Activated naive CD4-positive, alpha-beta T cell (primary cell): ENCODE measurements at regions not wholly inside any gene's neighbourhood (a gene's known extent, or its start where the extent isn't known, plus 50 kb on each side); places are given as distances from the start of the nearest gene placed in this dataset.

ENCODE experiments used
- DNase-seq, 4 experiments: peaks; one replicate each; lab custom pipeline; 2025; lab: John Stamatoyannopoulos, UW

DNA sequence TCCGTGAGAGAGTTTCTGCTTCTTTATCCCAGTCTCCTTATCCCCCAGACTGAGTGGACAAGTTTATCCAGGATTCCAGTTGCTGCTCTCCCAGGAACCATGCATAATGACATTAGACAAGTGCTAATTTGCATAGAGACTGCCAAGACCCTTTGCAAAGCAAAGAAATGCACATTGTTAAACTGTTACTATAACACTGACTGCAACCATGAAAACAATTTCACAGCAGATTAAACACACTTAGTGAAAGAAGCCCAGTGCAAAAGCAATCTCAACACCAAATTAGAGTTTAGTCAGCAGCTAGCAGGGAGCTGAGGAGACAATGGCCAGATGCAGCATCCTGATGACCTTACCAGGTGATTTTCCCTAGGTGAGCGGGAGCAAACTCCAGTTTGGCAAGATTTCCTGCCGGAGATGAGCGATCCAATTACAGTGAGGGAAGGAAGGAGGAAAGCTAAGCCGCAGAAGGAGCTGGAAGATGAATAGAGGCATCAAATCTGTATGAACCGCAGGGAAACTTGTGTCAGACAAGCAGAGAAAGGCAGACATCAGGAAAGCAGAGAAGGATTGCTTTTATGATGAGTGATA lies 273.8 kb upstream of the B3GAT1 start:
- no peak for DNase-seq

DNA sequence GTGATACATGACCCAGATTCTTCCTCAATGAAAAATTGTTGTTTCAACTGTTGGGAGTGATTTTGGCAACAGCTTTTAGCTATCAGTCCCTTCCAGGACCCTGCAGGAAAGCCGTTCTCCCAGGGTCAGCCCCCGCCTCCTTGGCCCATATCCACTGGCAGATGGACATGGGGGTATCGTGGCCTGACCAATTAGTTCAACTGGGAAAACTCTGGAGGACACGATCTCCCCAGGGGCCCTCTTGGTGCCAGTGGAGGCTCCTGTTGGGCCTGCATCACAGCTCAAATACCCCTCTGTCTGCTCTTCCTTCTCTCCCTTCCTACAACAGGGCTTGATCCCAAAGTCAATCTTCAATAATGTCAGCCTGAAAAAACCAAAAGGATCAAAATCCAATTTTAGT lies 272.5 kb upstream of the B3GAT1 start:
- DNase-seq, result no peak

DNA sequence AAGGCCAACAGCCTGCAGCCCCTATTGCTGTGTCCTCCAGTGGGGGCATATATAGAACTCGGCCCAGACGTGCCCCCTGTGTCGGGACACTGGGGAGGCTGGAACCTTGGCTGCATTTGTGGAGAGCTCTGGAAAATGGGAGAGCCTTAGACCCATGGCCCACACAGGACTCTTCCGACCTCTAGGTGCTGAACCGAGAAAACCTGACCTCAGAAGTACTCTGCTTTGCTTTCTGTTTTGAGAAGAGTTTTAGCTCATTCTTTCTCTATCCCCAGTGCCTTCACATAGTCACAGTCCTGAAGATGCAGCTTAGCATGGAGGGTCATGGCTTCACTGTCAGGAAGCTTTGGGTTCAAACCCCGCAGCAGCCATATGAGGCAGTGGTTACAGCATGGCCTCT lies 271.8 kb upstream of the B3GAT1 start:
- no peak for DNase-seq

DNA sequence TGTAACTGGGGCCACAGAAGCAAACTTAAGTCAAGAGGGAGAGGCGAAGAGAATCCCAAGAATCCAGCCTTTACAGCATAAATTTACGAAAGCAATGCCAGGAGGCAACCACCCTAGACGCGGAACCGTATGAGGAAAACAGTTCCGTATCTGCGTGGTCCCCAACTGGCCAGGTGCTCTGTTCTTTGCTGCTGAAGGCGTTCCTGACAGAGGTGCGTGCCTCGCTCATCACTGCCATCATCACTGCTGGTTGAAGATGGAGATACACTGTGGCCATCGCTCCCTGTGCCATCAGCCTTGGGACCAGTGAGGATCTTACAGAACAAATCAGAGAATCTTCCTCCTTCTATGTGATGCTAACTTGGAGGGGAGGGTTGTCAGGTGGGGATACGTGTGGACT lies 270.5 kb upstream of the B3GAT1 start:
- no peak for DNase-seq

DNA sequence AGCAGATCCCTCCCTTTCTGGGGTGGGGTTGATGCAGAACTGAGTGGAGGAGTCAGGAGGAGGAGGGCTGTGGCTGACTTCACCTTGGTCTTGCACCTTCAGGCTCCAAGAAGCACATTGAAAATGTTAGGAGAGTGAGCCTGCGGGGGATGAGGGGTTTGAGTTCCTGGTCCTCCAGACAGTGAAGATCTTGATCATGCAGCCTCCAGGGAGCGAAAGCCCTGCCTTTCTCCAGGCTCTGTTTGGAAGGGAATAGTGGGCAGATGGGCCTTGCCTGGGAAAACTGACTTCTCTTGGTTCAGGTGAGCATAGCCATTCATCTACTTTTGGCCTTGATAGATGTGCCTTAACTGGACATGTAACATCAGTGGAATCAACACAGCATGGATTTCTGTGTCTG lies 267.6 kb upstream of the B3GAT1 start:
- no peak for DNase-seq

DNA sequence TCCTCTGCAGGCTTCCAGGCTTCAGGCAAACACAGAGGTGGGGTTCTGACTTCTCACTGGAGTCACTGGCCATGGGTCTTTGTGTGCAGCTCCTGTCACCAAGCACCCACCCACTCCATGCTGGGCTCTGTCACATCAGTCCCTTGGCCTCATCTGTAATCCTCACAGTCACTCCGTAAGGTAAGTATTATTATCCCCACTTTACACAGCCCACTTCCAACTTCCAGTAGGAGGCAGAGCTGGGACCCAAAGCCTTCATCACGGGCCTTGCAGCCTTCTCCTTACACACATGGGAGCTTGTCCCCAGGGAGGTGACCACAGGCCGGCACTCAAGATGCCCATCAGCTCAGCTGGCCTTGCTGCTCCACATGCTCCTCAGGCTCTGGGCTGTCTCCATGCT lies 266.7 kb upstream of the B3GAT1 start:
- DNase-seq, result no peak

DNA sequence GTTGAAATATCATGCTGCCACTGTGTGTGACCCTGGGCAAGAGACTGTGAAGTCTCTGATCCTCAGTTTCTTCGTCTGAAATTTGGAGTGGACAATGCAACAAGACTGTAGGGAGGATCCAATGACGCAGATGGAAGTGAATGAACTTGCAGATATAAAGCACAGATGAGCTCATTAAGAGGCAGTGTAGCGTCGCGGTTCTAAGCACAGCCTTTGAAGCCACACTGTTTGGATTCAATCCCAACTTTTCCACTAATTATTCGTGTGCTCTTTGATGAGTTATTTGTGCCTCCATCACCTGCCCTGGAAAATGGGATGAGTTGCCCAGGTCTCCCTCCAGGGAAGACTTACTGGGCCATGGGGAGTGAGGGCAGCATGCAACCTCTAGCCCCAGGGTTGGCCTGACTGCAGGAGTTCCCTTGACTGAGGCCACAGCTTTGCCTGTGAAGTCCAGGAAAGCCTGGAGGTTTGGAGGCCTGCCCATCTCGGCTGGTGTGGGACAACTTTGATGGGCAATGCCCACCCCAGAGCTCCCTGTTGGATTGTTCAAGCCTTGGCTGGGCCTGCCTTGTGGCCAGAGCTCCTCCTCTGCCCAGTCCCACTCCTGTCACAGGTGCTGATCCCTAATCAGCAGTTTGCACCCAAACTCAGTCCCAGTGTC lies 266.0 kb upstream of the B3GAT1 start:
- no peak for DNase-seq

DNA sequence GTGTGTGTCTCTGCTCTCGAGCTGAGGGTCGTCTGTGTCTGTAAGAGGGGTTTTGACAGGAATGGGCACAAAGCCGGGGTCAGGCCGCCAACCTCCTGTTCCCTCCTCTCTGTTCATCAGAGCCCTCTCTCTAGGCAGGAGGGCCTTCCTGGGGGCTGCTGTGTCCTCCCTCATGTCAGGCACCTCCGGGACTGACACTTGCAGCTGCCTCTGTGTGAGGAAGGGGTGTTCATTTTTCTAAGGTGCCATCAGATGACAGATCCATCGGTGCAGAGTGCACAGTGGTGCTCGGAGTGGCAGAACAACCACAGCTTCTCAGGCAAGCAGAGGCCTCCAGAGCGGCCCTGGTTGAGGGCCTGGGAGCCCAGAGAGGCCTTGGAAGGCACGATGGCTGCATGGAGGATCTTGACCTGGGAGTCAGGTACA lies 265.4 kb upstream of the B3GAT1 start:
- no peak for DNase-seq

DNA sequence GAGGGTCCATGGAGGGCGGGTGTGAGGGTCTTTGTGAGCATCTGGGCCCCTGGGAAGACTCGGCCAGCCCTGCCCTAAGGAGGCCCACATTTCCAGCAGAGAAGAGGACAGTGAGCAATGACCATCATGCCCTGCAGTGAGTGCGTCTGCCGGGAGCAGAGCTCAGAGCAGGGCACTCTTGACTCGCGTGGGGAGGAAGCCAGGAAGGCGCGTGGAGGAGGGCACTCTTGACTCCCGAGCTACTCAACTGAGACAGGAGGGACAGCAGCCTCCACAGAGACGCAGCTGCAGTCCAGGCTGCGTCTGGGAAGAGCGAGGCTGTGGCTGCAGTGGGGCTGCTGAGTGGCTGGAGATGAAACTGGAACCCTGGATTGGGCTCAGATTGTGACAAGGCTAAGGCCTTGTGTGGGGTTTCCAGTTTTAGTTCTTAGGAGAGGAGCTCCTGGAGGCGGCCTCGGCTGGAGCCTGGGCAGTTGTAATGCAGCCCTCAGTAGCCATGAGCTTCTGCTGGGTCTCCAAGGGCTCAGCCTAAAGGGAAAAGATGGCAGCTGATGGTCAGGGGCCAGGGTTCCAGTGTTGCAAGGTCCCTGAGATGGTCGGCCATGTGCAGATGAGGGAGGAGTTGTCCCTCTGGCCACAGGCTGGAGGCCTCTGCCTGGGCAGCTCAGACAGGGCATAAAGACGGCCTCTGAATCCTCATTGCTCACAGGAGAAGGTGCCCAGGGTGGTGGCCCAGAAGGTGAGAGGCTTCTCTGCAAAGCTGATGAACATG lies 264.7 kb upstream of the B3GAT1 start:
- DNase-seq, result no peak

DNA sequence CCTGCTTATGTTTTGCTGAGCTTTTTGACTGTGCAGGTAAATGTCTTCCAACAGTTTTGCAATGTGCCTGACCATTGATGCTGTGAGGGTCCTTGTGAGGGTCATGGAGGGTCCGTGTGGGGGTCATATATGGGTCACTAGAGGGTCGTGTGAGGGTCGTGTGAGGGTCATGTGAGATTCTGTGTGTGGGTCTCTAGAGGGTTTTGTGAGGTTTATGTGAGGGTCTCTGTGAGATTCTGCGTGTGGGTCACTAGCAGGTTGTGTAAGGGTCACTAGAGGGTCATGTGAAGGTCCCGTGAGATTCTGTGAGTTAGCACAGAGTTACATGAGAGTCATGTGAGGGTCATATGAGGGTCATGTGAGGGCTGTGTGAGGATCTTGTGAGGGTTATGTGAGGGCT lies 263.9 kb upstream of the B3GAT1 start:
- no peak for DNase-seq

DNA sequence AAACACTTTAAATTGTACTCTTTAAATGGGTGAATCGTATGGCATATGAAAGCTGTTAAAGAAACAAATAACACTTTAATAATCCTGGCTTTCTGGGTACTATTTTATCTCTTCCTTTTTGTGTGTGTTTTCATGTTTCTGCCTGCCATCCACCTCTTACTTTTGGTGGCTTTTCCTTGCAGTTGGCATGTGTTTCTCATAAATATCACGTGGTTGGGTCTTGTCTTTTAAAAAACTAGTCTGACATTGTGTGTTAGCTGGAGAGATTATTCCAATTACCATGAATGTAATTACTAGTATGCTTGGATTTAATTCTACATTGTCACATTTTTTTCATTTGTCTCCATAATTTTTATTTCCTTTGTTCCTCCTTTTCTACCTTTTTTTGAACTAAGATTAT lies 262.9 kb upstream of the B3GAT1 start:
- no peak for DNase-seq

DNA sequence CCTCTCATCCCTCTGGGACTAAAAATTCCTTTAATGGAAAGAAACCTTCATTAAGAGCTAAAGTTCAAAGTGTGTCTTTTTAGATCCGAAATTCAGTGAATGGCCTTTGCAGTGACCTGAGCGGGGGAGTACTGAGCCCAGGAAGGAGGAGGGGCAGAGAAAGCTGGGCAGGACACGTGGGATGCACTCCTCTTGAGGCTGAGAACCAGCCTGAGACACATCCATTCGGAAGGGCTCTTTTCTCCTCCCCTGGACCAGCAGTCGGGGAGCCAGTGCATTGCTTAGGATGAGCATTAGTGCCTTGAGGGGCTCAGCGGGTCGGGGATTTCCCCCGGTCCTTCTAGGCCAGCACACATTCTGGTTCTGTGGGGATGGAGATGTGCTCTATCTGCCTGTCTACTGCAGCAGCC lies 258.9 kb upstream of the B3GAT1 start:
- no peak for DNase-seq

DNA sequence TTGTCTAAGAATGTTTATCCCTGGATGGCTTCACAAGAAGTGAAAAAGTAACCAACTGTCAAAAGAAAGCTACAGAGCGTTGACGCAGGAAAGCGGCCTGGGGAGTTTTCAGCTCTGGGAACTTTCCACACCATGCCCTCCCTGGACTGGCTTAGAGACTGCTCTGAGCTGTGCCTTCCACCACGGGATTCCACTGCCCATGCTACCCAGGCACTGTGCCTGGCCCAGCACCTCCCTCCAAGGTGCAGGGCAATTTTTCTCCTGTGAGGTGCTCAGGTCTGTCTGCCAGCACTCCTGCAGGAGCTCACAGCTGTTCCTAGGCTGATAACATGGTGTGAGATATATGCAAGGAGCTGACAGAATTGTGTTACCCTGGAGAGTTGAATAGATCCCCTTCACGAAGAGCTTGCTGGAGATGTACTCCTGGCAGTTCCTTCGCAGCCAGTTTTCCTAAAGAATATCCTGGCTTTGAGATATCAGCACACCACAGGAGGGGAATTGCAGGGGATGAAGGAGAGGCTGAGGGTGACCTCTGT lies 258.3 kb upstream of the B3GAT1 start:
- DNase-seq, result no peak

DNA sequence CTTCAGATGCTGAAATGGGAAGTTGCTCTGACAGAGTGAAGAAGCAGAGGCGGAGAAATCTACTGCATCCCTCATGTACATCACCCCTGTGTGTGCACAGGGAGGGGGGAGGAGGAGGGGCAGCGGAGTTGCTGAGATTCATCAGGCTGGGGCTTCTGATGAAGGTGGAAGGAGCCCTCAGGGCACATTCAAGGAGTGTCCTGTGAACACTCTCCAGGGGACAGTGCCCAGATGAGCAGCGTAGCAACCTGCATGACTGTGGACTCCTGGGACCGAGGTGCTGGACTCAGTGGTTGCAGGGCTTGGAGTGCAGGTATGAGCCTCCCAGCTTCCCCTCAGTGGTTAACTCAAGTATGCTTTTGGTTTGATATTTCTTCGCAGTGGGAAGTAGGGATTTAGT lies 257.8 kb upstream of the B3GAT1 start:
- no peak for DNase-seq

DNA sequence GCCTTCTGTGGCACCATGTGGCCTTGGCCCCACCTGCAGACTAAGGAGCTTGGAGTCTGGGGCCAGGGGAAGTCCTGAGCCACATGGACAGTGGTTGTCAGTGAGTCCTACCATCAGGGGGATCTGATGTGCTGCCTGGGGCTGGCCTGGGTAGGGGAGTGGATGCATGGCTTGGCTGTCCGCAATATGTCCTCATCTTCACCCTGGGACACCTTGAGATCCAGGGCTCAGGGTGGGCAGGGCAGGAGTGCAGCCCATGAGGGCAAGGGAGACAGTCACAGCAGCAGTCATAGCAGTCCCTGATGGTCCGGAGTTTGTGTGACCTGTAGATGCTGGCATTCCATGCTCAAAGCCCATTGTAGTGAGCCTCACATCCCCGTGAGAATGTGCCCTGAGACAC lies 256.8 kb upstream of the B3GAT1 start:
- no peak for DNase-seq

DNA sequence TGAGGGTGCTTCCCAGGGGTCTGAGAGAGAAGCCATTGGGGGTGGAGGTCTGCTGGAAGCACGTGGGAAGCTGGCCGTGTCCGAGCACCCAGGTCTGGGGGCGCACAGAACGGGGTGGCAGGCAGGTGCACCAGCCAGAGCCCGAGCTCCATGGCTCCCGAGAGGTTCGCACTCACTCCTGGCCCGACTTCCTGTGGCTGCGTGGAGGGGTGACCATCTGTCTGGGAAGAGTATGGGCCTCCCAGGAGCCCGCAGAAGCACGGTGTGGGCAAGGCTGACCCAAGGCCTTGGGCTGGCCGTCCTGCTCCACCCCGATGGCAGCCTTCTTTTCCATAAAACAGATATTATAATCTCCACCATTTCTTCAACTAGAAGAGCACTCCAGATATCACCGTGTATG lies 256.0 kb upstream of the B3GAT1 start:
- DNase-seq, result no peak

DNA sequence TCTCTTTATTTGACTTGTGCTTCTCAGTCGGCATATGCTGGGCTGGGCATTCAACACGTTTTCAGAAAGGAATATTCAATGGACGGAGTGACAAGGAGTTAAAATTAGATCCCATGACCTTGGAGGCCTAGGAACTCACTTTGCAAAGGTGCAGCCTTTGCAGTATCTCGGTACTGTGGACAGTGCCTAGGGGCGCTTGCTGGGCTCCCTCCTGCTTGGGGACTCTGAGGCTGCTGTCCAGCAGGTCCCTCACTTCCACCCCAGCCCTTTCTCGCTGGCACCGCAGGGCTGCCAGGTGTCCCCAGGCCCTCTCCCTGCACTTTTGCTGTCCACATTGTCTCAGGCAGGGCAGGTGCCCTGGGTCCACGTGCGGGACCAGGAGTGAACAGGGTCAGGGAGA lies 255.5 kb upstream of the B3GAT1 start:
- DNase-seq, result no peak

DNA sequence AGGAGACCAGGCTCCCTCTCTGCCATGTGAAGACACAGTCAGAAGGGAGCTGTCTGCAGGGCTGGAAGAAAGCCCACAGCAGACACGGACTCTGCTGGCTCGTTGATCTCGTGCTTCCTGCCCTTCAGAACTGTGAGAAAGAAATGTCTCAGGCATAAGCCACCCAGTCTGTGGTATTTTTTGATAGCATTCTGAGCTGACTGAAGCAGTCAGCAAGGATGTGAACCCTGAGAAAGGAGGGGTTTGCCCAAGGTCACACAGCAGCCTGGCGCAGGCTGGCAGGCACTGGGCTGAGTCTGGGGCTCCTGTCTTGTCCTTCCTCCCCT lies 255.1 kb upstream of the B3GAT1 start:
- DNase-seq, result no peak

DNA sequence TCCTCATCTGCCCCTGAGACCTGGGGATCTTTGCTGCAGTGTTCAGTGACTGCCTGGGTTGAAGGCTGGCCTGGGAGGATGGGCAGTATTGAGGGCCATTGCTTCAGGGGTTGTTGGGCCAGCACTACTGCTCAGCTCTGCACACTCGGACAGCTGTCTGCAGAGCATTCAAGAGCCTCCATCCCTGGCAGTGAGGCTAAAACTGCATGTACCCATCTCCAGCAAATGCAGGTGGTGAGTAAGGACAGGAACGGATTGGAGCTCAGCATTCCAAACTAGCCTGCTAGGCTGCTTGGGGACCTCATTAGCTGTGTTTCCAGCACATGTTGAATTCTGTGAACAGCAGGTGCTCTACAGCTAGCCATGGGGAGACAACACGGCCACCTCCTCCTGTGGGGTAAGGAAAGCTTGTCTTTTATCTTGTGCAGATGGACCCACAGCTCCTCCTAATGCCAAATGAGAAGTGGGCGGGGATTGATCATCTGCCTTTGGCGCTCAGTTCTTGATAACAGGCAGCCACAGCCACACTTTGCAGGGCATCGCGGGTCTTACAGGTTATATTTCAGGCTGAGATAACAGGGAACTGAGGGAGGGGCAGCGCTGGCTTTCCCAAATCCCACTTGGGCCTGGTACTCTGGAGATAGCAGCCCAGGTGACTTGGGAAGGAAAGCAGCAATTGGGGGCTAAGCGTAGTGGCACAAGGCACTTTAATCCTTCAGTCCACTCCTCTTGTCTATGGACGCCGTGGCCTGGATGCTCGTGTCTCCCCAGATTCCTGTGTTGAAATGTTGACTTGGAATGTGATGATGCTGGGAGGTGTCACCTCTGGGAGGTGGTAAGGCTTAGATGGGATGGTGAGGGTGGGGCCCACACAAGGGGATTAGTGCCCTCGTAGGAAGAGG lies 254.5 kb upstream of the B3GAT1 start:
- DNase-seq, result no peak

DNA sequence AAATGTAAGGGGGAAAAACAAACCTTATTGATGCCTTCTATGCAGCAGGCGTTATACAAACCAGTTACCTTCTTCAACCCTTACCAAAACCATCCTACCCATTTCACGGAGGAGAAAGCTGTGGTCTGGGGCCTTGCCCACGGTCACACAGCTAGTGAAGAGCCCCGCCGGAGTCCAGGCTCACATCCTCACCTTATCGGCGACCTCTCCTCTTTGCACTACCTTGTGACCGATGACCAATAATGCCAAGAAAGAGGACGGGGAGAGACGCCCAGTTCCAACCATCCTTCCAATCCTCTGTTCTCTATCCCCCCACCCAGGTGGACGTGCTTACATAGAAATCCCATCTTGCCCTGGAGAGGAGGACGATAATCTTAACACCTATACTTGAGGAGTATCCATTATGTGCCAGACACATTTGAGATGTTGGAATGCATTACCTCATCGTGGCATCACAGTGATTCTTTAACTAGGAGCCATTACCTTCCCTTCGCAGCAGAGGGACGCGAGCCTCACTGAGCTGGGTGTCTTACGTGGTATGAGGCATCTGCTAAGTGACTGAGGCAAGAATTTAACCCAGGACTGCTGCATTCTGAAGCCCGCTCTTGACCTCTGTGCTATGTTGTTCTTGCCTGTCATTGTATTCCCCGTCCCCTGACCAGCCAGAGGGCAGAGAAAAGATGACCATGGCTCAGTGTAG lies 253.7 kb upstream of the B3GAT1 start:
- no peak for DNase-seq

DNA sequence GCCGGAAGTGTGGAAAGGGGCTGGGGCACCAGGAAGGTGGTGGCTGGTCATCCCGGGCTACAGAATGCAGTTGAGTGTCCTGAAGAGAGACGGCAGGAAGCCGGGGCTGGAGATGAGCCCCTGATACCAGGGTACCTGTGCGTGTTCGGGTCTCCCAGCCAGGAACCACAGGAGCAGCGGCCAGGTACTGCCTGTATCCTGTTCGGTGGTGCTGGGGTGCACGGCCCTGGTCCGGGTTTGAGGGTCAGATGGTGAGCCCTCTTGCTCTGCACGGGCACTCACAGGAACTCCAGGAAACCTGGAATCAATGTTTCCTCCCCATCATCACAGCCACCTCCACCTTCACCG lies 253.1 kb upstream of the B3GAT1 start:
- DNase-seq, result no peak
